Kidney (tissue), 13 donors: ENCODE measurements at regions not wholly inside any gene's neighbourhood (a gene's known extent, or its start where the extent isn't known, plus 50 kb on each side); places are given as distances from the start of the nearest gene placed in this dataset.

ENCODE experiments used
- DNase-seq, 5 donors: peaks; one replicate each; pipeline ENCODE4 v3.0.0-alpha.2; 2013 to 2020
- FAIRE-seq: peaks from 2 replicates; lab custom pipeline; 2012; peaks lifted over from hg19 to GRCh38; lab: Jason Lieb, UNC
- H3K27ac ChIP-seq, 2 donors: one replicate each; pipeline ENCODE4 v1.7.0; 2013; ENCODE audit warnings: low read depth in 2 of 2, low read length in 2 of 2, inconsistent platforms in 1 of 2
- H3K27me3 ChIP-seq: one replicate; pipeline ENCODE4 v1.7.1; 2013; ENCODE audit warnings: low read length, inconsistent platforms; ENCODE audit not compliant: control insufficient read depth, insufficient read depth
- H3K36me3 ChIP-seq, 3 donors: one replicate each; pipeline versions ENCODE4 v1.7.0 to v1.7.1; 2013; ENCODE audit warnings: low read length in 3 of 3, control low read depth in 1 of 3, inconsistent platforms in 1 of 3; ENCODE audit not compliant: insufficient read depth in 3 of 3, control insufficient read depth in 2 of 3
- H3K4me1 ChIP-seq, 3 donors: one replicate each; pipeline versions ENCODE4 v1.7.0 to v1.7.1; 2013; ENCODE audit warnings: low read length in 3 of 3, inconsistent platforms in 1 of 3, low read depth in 1 of 3; ENCODE audit not compliant: control insufficient read depth in 2 of 3, insufficient read depth in 2 of 3
- H3K4me3 ChIP-seq, 3 donors: one replicate each; pipeline versions ENCODE4 v1.7.0 to v1.8.1; 2013; ENCODE audit warnings: low read length in 3 of 3, control low read depth in 1 of 3, inconsistent platforms in 1 of 3
- H3K9ac ChIP-seq, 3 donors: one replicate each; pipeline versions ENCODE4 v1.7.0 to v1.7.1; 2013; ENCODE audit warnings: low read length in 3 of 3, control low read depth in 1 of 3, inconsistent platforms in 1 of 3
- H3K9me3 ChIP-seq, 3 donors: one replicate each; pipeline versions ENCODE4 v1.7.0 to v1.7.1; 2013; ENCODE audit warnings: low read length in 3 of 3, control low read depth in 1 of 3, inconsistent platforms in 1 of 3; ENCODE audit not compliant: control insufficient read depth in 2 of 3, insufficient read depth in 1 of 3
- intact Hi-C: fragments of 100-400 bp; cut with DNase I; formaldehyde crosslinking; loops from one replicate; pipeline ENCODE4 v1.11.1; 2022
- TF ChIP-seq, protein P1 (sequence below): IDR thresholded peaks from 3 replicates; pipeline ENCODE4 v1.5.1; 2012; ENCODE audit warnings: mild to moderate bottlenecking, moderate library complexity, borderline replicate concordance; ENCODE audit not compliant: insufficient read depth; ENCODE audit errors: extremely low read depth
- donor health status: control.
- donor health status: control.
- donor health status: control.
- donor health status: control.
- donor health status: control.
- donor health status: DM: yes; HTN: yes; CAD: no.
- donor health status: Normal renal cell carcinoma (clear cell type).

DNA sequence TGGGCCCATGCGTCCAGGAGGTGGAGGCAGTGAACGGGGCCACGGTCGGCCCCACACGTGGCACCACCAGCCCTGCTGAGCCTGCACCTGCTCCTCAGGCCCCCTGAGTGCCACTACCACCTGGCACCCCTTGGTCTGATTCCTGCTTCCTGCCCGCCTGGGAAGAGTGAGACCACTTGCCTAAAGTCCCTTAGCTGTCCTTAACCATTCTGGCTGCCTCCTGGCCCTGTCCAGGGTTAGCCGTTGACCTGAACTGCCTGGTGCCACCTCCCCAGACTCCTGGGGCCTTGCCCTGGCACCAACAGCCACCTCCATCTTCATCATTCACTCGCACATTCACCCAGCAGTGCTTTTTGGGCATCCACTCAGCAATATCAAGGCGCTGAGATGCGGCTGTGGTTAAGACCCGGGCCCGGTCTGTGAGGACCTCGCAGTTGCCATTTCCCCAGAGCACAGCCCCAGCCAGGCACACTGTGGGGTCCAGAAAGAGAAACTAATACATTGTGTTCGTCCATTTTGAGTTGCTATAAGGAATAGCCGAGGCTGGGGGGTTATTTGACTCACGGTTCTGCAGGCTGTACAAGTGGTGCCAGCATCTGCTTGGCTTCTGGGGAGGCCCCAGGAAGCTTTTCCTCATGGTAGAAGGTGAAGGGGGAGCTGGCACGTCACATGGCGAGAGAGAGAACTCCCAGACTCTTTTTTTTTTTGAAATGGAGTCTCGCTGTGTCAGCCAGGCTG is 318.4 kb downstream of the SEC14L1 start:
- FAIRE-seq (no peak), DNase-seq (no peak)
- H3K36me3 ChIP-seq: no peaks in the 10 kb centered on the region
- no peak overlapping the region for H3K4me3 ChIP-seq
- intact Hi-C loops: no loop called here
- H3K9me3 ChIP-seq: no peaks in the 10 kb centered on the region
- H3K27me3 ChIP-seq: no peaks in the 10 kb centered on the region
- TF ChIP-seq, protein P1, sequence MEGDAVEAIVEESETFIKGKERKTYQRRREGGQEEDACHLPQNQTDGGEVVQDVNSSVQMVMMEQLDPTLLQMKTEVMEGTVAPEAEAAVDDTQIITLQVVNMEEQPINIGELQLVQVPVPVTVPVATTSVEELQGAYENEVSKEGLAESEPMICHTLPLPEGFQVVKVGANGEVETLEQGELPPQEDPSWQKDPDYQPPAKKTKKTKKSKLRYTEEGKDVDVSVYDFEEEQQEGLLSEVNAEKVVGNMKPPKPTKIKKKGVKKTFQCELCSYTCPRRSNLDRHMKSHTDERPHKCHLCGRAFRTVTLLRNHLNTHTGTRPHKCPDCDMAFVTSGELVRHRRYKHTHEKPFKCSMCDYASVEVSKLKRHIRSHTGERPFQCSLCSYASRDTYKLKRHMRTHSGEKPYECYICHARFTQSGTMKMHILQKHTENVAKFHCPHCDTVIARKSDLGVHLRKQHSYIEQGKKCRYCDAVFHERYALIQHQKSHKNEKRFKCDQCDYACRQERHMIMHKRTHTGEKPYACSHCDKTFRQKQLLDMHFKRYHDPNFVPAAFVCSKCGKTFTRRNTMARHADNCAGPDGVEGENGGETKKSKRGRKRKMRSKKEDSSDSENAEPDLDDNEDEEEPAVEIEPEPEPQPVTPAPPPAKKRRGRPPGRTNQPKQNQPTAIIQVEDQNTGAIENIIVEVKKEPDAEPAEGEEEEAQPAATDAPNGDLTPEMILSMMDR: no peak
- no peak overlapping the region for H3K27ac ChIP-seq
- peaks cover 0 to 21% (median 16%) of the 10 kb centered on the region in 3 donors for H3K4me1 ChIP-seq
- H3K9ac ChIP-seq: no peak overlapping the region

DNA sequence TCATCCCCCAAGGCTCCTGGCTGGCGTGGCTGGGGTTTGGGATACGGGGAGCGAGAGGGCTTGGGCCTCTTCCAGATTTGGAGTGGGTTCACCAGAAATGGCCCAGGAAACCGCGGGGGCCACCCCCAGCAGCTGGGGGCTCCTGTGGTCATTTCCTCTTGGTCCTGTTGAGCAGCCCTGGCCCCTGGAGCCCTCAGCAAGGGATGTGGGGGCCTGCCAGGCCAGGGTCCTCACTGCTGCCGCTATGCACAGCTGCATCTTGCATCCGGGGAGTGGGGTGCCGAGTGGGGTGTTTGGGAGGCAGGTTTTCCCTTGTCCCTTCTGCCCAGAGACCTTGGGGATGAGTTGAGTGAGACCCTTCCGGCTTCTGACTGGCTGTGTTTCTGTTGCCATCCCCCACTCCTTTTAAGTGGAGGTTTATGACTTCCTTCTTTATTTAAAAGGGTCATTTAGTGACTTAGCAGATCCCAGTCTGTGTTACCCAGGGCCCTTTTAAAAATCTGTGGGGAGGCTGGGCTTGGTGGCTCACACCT is 319.8 kb downstream of the SEC14L1 start:
- H3K27ac ChIP-seq: peak overlapping the region in 1 of 2 donors; percentile 32
- no peak overlapping the region for H3K9ac ChIP-seq
- intact Hi-C loops: no loop called here
- H3K9me3 ChIP-seq: no peaks in the 10 kb centered on the region
- H3K36me3 ChIP-seq: no peaks in the 10 kb centered on the region
- H3K4me3 ChIP-seq: no peak overlapping the region
- DNase-seq (peak in 2 of 5 donors; percentile 53 to 76), FAIRE-seq (no peak)
- peaks cover 0 to 16% (median 12%) of the 10 kb centered on the region in 3 donors for H3K4me1 ChIP-seq
- TF ChIP-seq, protein P1: no peak
- H3K27me3 ChIP-seq: no peaks in the 10 kb centered on the region

DNA sequence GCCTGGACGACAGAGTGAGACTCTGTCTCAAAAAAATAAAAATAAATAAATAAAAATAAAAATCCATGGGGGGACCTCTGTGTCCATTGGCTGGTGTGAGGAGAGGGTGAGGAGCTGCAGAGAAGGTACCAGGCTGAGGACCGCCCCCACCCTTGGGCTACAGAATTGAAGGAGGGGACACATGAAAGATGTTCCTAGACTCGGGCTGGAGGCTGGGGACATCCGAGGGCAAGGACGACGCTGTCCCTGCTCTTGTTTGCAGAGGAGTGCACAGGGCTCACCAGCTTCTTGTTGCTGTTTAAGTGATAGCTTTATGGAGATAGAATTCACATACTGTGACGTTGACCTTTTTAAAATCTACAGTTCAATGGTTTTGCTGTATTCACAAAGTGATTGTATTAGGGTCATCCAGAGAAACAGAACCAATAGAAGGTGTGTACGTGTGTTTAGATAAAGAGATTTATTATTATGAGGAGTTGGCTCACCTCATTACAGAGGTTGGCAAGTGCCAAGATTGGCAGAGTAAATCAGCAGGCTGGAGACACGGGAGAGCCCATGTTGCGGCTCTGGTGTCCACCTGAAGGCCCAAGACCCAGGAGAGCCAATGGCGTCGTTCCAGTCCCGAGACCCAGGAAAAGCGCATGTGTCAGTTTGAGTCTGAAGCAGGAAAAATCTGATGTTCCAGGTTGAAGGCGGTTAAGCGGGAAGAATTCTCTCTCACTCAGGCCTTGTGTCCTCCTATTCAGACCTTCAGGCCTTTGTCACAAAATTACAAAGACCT is 320.7 kb downstream of the SEC14L1 start:
- no peak overlapping the region for H3K9ac ChIP-seq
- intact Hi-C loops: no loop called here
- H3K4me1 ChIP-seq: peaks cover 2 to 21% (median 17%) of the 10 kb centered on the region in 3 donors
- H3K9me3 ChIP-seq: no peaks in the 10 kb centered on the region
- H3K36me3 ChIP-seq: no peaks in the 10 kb centered on the region
- FAIRE-seq (no peak), DNase-seq (peak in 2 of 5 donors; percentile 49 to 50)
- H3K27ac ChIP-seq: peak overlapping the region in 1 of 2 donors; percentile 47
- no peak overlapping the region for H3K4me3 ChIP-seq
- no peaks in the 10 kb centered on the region for H3K27me3 ChIP-seq
- TF ChIP-seq, protein P1: no peak
